ENCODE measurements at regions not wholly inside any gene's neighbourhood (a gene's known extent, or its start where the extent isn't known, plus 50 kb on each side); places are given as distances from the start of the nearest gene placed in this dataset.

GRCh38 chr2:217559084-217559483, 443.7 kb downstream of the TNS1 start:
- H3K36me3 Mint-ChIP-seq (ENCODE audit: low read depth), result peaks cover 18% of the 10 kb centered on the region
- H3K27me3 Mint-ChIP-seq, result no peaks in the 10 kb centered on the region
- peaks cover 11% of the 10 kb centered on the region for H3K9me3 Mint-ChIP-seq
- H3K27ac Mint-ChIP-seq, result no peak overlapping the region
- no peaks in the 10 kb centered on the region for H3K4me1 Mint-ChIP-seq
- no peak for ATAC-seq (replicated peaks)
- H3K4me3 Mint-ChIP-seq, result no peak overlapping the region

GRCh38 chr2:217555081-217555876, 447.5 kb downstream of the TNS1 start:
- Mint-ChIP-seq H3K27ac (no peak overlapping the region), H3K36me3 (ENCODE audit: low read depth) (no peaks in the 10 kb centered on the region), H3K27me3 (no peaks in the 10 kb centered on the region), H3K4me1 (no peaks in the 10 kb centered on the region), H3K4me3 (no peak overlapping the region), H3K9me3 (no peaks in the 10 kb centered on the region)
- no peak for ATAC-seq (replicated peaks)

- Mint-ChIP-seq H3K36me3 (ENCODE audit: low read depth) (no peaks in the 10 kb centered on the region), H3K9me3 (no peaks in the 10 kb centered on the region), H3K27ac (no peak overlapping the region), H3K4me1 (no peaks in the 10 kb centered on the region), H3K4me3 (no peak overlapping the region), H3K27me3 (no peaks in the 10 kb centered on the region)
- ATAC-seq (replicated peaks), result no peak
Measured at GRCh38 chr2:217553679-217554078, 449.1 kb downstream of the TNS1 start.

GRCh38 chr2:217553202-217553601, 449.6 kb downstream of the TNS1 start:
- Mint-ChIP-seq H3K4me1 (no peaks in the 10 kb centered on the region), H3K36me3 (ENCODE audit: low read depth) (no peaks in the 10 kb centered on the region), H3K27me3 (no peaks in the 10 kb centered on the region), H3K4me3 (no peak overlapping the region), H3K9me3 (no peaks in the 10 kb centered on the region), H3K27ac (no peak overlapping the region)
- no peak for ATAC-seq (replicated peaks)

GRCh38 chr2:217552081-217552480, 450.7 kb downstream of the TNS1 start:
- no peaks in the 10 kb centered on the region for H3K9me3 Mint-ChIP-seq
- H3K27ac Mint-ChIP-seq, result no peak overlapping the region
- ATAC-seq (replicated peaks), result no peak
- no peaks in the 10 kb centered on the region for H3K36me3 Mint-ChIP-seq (ENCODE audit: low read depth)
- H3K27me3 Mint-ChIP-seq, result no peaks in the 10 kb centered on the region
- no peaks in the 10 kb centered on the region for H3K4me1 Mint-ChIP-seq
- H3K4me3 Mint-ChIP-seq, result no peak overlapping the region

- no peaks in the 10 kb centered on the region for H3K36me3 Mint-ChIP-seq (ENCODE audit: low read depth)
- no peaks in the 10 kb centered on the region for H3K4me1 Mint-ChIP-seq
- H3K9me3 Mint-ChIP-seq, result no peaks in the 10 kb centered on the region
Measured at GRCh38 chr2:217551252-217551899, 451.4 kb downstream of the TNS1 start.

GRCh38 chr2:217539126-217539525, 463.7 kb downstream of the TNS1 start:
- ATAC-seq (replicated peaks), result no peak
- Mint-ChIP-seq H3K4me3 (no peak overlapping the region), H3K4me1 (no peaks in the 10 kb centered on the region), H3K27me3 (peaks cover under 1% of the 10 kb centered on the region), H3K27ac (no peak overlapping the region), H3K36me3 (ENCODE audit: low read depth) (no peaks in the 10 kb centered on the region), H3K9me3 (peaks cover 3% of the 10 kb centered on the region)

More at GRCh38 chr2:217551252-217551899, 451.4 kb downstream of the TNS1 start:
- ATAC-seq (replicated peaks), result no peak
- Mint-ChIP-seq H3K27ac (no peak overlapping the region), H3K27me3 (no peaks in the 10 kb centered on the region), H3K4me3 (no peak overlapping the region)

GRCh38 chr2:217538719-217539118, 464.1 kb downstream of the TNS1 start:
- H3K27me3 Mint-ChIP-seq, result no peaks in the 10 kb centered on the region
- H3K9me3 Mint-ChIP-seq, result no peaks in the 10 kb centered on the region
- H3K36me3 Mint-ChIP-seq (ENCODE audit: low read depth), result no peaks in the 10 kb centered on the region
- no peak for ATAC-seq (replicated peaks)
- no peak overlapping the region for H3K4me3 Mint-ChIP-seq
- H3K4me1 Mint-ChIP-seq, result no peaks in the 10 kb centered on the region
- H3K27ac Mint-ChIP-seq, result no peak overlapping the region

GRCh38 chr2:217535957-217536708, 466.7 kb downstream of the TNS1 start:
- no peaks in the 10 kb centered on the region for H3K27me3 Mint-ChIP-seq
- no peak overlapping the region for H3K4me3 Mint-ChIP-seq
- no peak for ATAC-seq (replicated peaks)
- peaks cover 4% of the 10 kb centered on the region for H3K9me3 Mint-ChIP-seq
- no peaks in the 10 kb centered on the region for H3K36me3 Mint-ChIP-seq (ENCODE audit: low read depth)
- no peaks in the 10 kb centered on the region for H3K4me1 Mint-ChIP-seq
- no peak overlapping the region for H3K27ac Mint-ChIP-seq

GRCh38 chr2:217530392-217531090, 472.3 kb downstream of the TNS1 start:
- Mint-ChIP-seq H3K36me3 (ENCODE audit: low read depth) (no peaks in the 10 kb centered on the region), H3K27me3 (no peaks in the 10 kb centered on the region), H3K4me1 (no peaks in the 10 kb centered on the region), H3K27ac (no peak overlapping the region), H3K4me3 (no peak overlapping the region), H3K9me3 (peaks cover 4% of the 10 kb centered on the region)
- ATAC-seq (replicated peaks), result no peak

- H3K36me3 Mint-ChIP-seq (ENCODE audit: low read depth), result no peaks in the 10 kb centered on the region
- H3K27me3 Mint-ChIP-seq, result no peaks in the 10 kb centered on the region
- H3K9me3 Mint-ChIP-seq, result peaks cover 4% of the 10 kb centered on the region
- no peaks in the 10 kb centered on the region for H3K4me1 Mint-ChIP-seq
- H3K27ac Mint-ChIP-seq, result no peak overlapping the region
- ATAC-seq (replicated peaks), result no peak
- H3K4me3 Mint-ChIP-seq, result no peak overlapping the region
Measured at GRCh38 chr2:217529271-217529670, 473.5 kb downstream of the TNS1 start.

- H3K27me3 Mint-ChIP-seq, result no peaks in the 10 kb centered on the region
- H3K4me3 Mint-ChIP-seq, result no peak overlapping the region
- no peak overlapping the region for H3K27ac Mint-ChIP-seq
- H3K9me3 Mint-ChIP-seq, result peaks cover 2% of the 10 kb centered on the region
- ATAC-seq (replicated peaks), result no peak
- H3K4me1 Mint-ChIP-seq, result no peaks in the 10 kb centered on the region
- no peaks in the 10 kb centered on the region for H3K36me3 Mint-ChIP-seq (ENCODE audit: low read depth)
Measured at GRCh38 chr2:217527590-217528202, 475.1 kb downstream of the TNS1 start.

GRCh38 chr2:217525076-217525475, 477.7 kb downstream of the TNS1 start:
- ATAC-seq (replicated peaks), result no peak
- Mint-ChIP-seq H3K27me3 (no peaks in the 10 kb centered on the region), H3K27ac (no peak overlapping the region), H3K36me3 (ENCODE audit: low read depth) (no peaks in the 10 kb centered on the region), H3K9me3 (no peaks in the 10 kb centered on the region), H3K4me3 (no peak overlapping the region), H3K4me1 (no peaks in the 10 kb centered on the region)

- Mint-ChIP-seq H3K4me3 (no peak overlapping the region), H3K9me3 (no peaks in the 10 kb centered on the region), H3K27ac (no peak overlapping the region), H3K27me3 (no peaks in the 10 kb centered on the region), H3K4me1 (no peaks in the 10 kb centered on the region), H3K36me3 (ENCODE audit: low read depth) (no peaks in the 10 kb centered on the region)
- no peak for ATAC-seq (replicated peaks)
Measured at GRCh38 chr2:217523286-217523685, 479.5 kb downstream of the TNS1 start.

Data from activated T-helper 17 cell treated with anti-CD3 and anti-CD28 coated beads, Interleukin-2, amount 50 U/mL, for 72 hours (primary cell).